HepG2 (cell line): ENCODE measurements at regions not wholly inside any gene's neighbourhood (a gene's known extent, or its start where the extent isn't known, plus 50 kb on each side); places are given as distances from the start of the nearest gene placed in this dataset.

Source experiments
- GFI1 ChIP-seq: sonication (generic); formaldehyde crosslinking; IDR thresholded peaks from 2 replicates; pipeline ENCODE4 v1.5.0; 2020; ENCODE audit warnings: missing genetic modification reagents, mild to moderate bottlenecking, borderline replicate concordance
- MED1 ChIP-seq: sonication (generic); formaldehyde crosslinking; IDR thresholded peaks from 2 replicates; pipeline ENCODE4 v1.4.0; 2020; ENCODE audit warnings: missing genetic modification reagents
- POLR2G ChIP-seq: fragments of 200-400 bp; formaldehyde crosslinking; IDR thresholded peaks from 2 replicates; pipeline ENCODE4 v1.6.1; 2018; ENCODE audit warnings: mild to moderate bottlenecking, low read depth, low read length, moderate library complexity
- RXRB ChIP-seq: IDR thresholded peaks from 2 replicates; pipeline ENCODE4 v1.6.1; 2016; ENCODE audit warnings: borderline replicate concordance, missing genetic modification reagents, missing compliant biosample characterization
- SMC3 ChIP-seq: IDR thresholded peaks from 2 replicates; pipeline ENCODE4 v1.6.1; 2011; ENCODE audit warnings: low read length, improper control_type of control experiment
- TCF7 ChIP-seq: sonication (generic); IDR thresholded peaks from 2 replicates; pipeline ENCODE4 v1.6.1; 2016; ENCODE audit warnings: antibody characterized with exemption, low read depth
- ZNF12 ChIP-seq: sonication (generic); formaldehyde crosslinking; IDR thresholded peaks from 2 replicates; pipeline ENCODE4 v1.5.0; 2020; ENCODE audit warnings: missing genetic modification reagents
- ZNF543 ChIP-seq: sonication (generic); formaldehyde crosslinking; IDR thresholded peaks from 2 replicates; pipeline ENCODE4 v1.4.0; 2020; ENCODE audit warnings: mild to moderate bottlenecking, missing genetic modification reagents
- TF ChIP-seq, protein P1 (sequence below): sonication (generic); formaldehyde crosslinking; IDR thresholded peaks from 2 replicates; pipeline ENCODE4 v1.4.0; 2020; ENCODE audit warnings: low read depth, missing genetic modification reagents
- TF ChIP-seq, protein P2 (sequence below), 2 experiments: sonication (generic) in 1 of 2; formaldehyde crosslinking in 1 of 2; IDR thresholded peaks; 2 replicates each; pipeline versions ENCODE4 v1.6.1 to v1.9.0; 2014 to 2022; ENCODE audit warnings: antibody characterized with exemption in 1 of 2, borderline replicate concordance in 1 of 2, inconsistent platforms in 1 of 2, low read depth in 1 of 2, missing genetic modification reagents in 1 of 2
- TF ChIP-seq, protein P3 (sequence below): sonication (generic); formaldehyde crosslinking; IDR thresholded peaks from 2 replicates; pipeline ENCODE4 v1.4.0; 2020; ENCODE audit warnings: mild to moderate bottlenecking, missing genetic modification reagents, borderline replicate concordance
- TF ChIP-seq, protein P4 (sequence below): sonication (generic); formaldehyde crosslinking; IDR thresholded peaks from 2 replicates; pipeline ENCODE4 v1.4.0; 2020; ENCODE audit warnings: missing genetic modification reagents

DNA sequence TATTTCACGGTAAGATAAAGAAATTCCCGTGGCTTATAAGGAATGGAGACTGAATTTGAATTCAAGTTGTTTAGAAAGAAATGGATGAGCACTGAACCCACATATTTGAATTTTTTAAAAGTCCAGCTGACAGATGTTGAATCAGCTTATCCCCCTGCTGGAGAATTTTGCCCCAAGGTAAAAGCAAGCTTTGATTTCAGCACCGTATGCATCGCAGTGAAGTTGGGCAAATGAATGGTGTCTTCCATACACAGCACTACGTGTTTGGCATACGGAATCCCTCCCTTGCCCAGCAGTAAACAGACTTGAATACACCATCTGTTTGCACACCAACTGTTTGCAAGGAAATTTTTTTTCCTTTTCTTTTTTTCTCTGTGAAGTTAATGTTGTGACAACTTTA, 77.5 kb upstream of the PEG3 start (continued):
- TF ChIP-seq SMC3 (peak; percentile 46; the same call in 1 of the 2 replicates), RXRB (CRISPR knock-in tag) (peak; percentile 33; the same call in 1 of the 2 replicates), ZNF12 (CRISPR knock-in tag) (peak; percentile 57; the same call in 1 of the 2 replicates), POLR2G (peak; percentile 56; the same call in 1 of the 2 replicates), TCF7 (0 out of 2 replicates have a peak, but pooled peaks have one; percentile 29), GFI1 (CRISPR knock-in tag) (peak; percentile 64; the same call in 1 of the 2 replicates), MED1 (CRISPR knock-in tag) (peak; percentile 83), ZNF543 (CRISPR knock-in tag) (no peak)
- TF ChIP-seq, protein P1, sequence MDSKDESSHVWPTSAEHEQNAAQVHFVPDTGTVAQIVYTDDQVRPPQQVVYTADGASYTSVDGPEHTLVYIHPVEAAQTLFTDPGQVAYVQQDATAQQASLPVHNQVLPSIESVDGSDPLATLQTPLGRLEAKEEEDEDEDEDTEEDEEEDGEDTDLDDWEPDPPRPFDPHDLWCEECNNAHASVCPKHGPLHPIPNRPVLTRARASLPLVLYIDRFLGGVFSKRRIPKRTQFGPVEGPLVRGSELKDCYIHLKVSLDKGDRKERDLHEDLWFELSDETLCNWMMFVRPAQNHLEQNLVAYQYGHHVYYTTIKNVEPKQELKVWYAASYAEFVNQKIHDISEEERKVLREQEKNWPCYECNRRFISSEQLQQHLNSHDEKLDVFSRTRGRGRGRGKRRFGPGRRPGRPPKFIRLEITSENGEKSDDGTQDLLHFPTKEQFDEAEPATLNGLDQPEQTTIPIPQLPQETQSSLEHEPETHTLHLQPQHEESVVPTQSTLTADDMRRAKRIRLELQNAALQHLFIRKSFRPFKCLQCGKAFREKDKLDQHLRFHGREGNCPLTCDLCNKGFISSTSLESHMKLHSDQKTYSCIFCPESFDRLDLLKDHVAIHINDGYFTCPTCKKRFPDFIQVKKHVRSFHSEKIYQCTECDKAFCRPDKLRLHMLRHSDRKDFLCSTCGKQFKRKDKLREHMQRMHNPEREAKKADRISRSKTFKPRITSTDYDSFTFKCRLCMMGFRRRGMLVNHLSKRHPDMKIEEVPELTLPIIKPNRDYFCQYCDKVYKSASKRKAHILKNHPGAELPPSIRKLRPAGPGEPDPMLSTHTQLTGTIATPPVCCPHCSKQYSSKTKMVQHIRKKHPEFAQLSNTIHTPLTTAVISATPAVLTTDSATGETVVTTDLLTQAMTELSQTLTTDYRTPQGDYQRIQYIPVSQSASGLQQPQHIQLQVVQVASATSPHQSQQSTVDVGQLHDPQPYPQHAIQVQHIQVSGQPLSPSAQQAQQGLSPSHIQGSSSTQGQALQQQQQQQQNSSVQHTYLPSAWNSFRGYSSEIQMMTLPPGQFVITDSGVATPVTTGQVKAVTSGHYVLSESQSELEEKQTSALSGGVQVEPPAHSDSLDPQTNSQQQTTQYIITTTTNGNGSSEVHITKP (CRISPR knock-in tag), result 0 out of 2 replicates have a peak, but pooled peaks have one; percentile 62
- TF ChIP-seq, protein P2, sequence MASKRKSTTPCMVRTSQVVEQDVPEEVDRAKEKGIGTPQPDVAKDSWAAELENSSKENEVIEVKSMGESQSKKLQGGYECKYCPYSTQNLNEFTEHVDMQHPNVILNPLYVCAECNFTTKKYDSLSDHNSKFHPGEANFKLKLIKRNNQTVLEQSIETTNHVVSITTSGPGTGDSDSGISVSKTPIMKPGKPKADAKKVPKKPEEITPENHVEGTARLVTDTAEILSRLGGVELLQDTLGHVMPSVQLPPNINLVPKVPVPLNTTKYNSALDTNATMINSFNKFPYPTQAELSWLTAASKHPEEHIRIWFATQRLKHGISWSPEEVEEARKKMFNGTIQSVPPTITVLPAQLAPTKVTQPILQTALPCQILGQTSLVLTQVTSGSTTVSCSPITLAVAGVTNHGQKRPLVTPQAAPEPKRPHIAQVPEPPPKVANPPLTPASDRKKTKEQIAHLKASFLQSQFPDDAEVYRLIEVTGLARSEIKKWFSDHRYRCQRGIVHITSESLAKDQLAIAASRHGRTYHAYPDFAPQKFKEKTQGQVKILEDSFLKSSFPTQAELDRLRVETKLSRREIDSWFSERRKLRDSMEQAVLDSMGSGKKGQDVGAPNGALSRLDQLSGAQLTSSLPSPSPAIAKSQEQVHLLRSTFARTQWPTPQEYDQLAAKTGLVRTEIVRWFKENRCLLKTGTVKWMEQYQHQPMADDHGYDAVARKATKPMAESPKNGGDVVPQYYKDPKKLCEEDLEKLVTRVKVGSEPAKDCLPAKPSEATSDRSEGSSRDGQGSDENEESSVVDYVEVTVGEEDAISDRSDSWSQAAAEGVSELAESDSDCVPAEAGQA (IDR thresholded peaks at IDR 0.05; ENCODE audit: low read depth), result no peak
- TF ChIP-seq, protein P2 (CRISPR knock-in tag; IDR thresholded peaks at IDR 0.05; ENCODE audit: borderline replicate concordance), result no peak
- TF ChIP-seq, protein P3, sequence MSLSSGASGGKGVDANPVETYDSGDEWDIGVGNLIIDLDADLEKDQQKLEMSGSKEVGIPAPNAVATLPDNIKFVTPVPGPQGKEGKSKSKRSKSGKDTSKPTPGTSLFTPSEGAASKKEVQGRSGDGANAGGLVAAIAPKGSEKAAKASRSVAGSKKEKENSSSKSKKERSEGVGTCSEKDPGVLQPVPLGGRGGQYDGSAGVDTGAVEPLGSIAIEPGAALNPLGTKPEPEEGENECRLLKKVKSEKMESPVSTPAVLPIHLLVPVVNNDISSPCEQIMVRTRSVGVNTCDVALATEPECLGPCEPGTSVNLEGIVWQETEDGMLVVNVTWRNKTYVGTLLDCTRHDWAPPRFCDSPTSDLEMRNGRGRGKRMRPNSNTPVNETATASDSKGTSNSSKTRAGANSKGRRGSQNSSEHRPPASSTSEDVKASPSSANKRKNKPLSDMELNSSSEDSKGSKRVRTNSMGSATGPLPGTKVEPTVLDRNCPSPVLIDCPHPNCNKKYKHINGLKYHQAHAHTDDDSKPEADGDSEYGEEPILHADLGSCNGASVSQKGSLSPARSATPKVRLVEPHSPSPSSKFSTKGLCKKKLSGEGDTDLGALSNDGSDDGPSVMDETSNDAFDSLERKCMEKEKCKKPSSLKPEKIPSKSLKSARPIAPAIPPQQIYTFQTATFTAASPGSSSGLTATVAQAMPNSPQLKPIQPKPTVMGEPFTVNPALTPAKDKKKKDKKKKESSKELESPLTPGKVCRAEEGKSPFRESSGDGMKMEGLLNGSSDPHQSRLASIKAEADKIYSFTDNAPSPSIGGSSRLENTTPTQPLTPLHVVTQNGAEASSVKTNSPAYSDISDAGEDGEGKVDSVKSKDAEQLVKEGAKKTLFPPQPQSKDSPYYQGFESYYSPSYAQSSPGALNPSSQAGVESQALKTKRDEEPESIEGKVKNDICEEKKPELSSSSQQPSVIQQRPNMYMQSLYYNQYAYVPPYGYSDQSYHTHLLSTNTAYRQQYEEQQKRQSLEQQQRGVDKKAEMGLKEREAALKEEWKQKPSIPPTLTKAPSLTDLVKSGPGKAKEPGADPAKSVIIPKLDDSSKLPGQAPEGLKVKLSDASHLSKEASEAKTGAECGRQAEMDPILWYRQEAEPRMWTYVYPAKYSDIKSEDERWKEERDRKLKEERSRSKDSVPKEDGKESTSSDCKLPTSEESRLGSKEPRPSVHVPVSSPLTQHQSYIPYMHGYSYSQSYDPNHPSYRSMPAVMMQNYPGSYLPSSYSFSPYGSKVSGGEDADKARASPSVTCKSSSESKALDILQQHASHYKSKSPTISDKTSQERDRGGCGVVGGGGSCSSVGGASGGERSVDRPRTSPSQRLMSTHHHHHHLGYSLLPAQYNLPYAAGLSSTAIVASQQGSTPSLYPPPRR (CRISPR knock-in tag), result no peak; the same call in 1 of the 2 replicates
- TF ChIP-seq, protein P4, sequence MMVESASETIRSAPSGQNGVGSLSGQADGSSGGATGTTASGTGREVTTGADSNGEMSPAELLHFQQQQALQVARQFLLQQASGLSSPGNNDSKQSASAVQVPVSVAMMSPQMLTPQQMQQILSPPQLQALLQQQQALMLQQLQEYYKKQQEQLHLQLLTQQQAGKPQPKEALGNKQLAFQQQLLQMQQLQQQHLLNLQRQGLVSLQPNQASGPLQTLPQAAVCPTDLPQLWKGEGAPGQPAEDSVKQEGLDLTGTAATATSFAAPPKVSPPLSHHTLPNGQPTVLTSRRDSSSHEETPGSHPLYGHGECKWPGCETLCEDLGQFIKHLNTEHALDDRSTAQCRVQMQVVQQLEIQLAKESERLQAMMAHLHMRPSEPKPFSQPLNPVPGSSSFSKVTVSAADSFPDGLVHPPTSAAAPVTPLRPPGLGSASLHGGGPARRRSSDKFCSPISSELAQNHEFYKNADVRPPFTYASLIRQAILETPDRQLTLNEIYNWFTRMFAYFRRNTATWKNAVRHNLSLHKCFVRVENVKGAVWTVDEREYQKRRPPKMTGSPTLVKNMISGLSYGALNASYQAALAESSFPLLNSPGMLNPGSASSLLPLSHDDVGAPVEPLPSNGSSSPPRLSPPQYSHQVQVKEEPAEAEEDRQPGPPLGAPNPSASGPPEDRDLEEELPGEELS (CRISPR knock-in tag), result peak; percentile 79
